ENCODE measurements at regions not wholly inside any gene's neighbourhood (a gene's known extent, or its start where the extent isn't known, plus 50 kb on each side); places are given as distances from the start of the nearest gene placed in this dataset.

GRCh38 chr12:43004908-43005307 lies 415.4 kb upstream of the PRICKLE1 start:
- no peak overlapping the region for H2BK120ac ChIP-seq (ENCODE audit: low read depth, low read length, poor library complexity, severe bottlenecking)
- H3K4me2 ChIP-seq (ENCODE audit: insufficient read depth, insufficient read length, low read length), result peak overlapping the region; percentile 8

More at GRCh38 chr12:43004908-43005307, 415.4 kb upstream of the PRICKLE1 start:
- Mint-ChIP-seq H3K36me3 (ENCODE audit: insufficient read depth in 1 of 3, low read depth in 3 of 3) (no peaks in the 10 kb centered on the region), H3K9me3 (no peaks in the 10 kb centered on the region), H3K27ac (peak overlapping the region in 1 of 3 experiments; percentile 60; a peak in 1 of 7 replicates), H3K4me1 (peaks cover 23 to 36% of the 10 kb centered on the region in 2 experiments), H3K27me3 (ENCODE audit: low read depth) (no peaks in the 10 kb centered on the region), H3K4me3 (no peak overlapping the region)
- Histone ChIP-seq H3K23me2 (ENCODE audit: insufficient read length, low read depth, low read length, poor library complexity, severe bottlenecking) (no peaks in the 10 kb centered on the region), H2BK5ac (ENCODE audit: insufficient read length, low read length) (no peak overlapping the region), H2BK20ac (ENCODE audit: low read depth, low read length, poor library complexity, severe bottlenecking) (no peak overlapping the region), H3K27ac (ENCODE audit: insufficient read length, low read depth, low read length) (no peak overlapping the region), H3T11ph (ENCODE audit: low read length) (no peak overlapping the region), H4K91ac (ENCODE audit: insufficient read length, low read depth, low read length) (no peak overlapping the region), H4K8ac (replicated peaks; ENCODE audit: insufficient read length, low read depth, low read length) (no peak overlapping the region), H2BK15ac (ENCODE audit: low read depth, low read length) (no peak overlapping the region), H3K79me1 (ENCODE audit: insufficient read depth, low read depth, low read length, poor library complexity, severe bottlenecking) (no peaks in the 10 kb centered on the region), H3K4ac (ENCODE audit: low read depth, low read length) (no peak overlapping the region), H3K23ac (ENCODE audit: insufficient read length, low read depth, low read length) (no peak overlapping the region), H3K4me1 (ENCODE audit: insufficient read depth, low read length) (no peaks in the 10 kb centered on the region; the same call in 1 of the 2 replicates), H2BK12ac (ENCODE audit: insufficient read length, low read depth, low read length) (no peak overlapping the region), H3K56ac (ENCODE audit: insufficient read length, low read depth, low read length) (no peak overlapping the region), H4K5ac (ENCODE audit: insufficient read length, low read depth, low read length) (no peak overlapping the region), H2AFZ (ENCODE audit: low read length) (no peak overlapping the region), H3K14ac (ENCODE audit: insufficient read depth, low read length) (no peak overlapping the region), H4K20me1 (ENCODE audit: control insufficient read depth, insufficient read depth, insufficient read length) (no peaks in the 10 kb centered on the region), H3K9me3 (ENCODE audit: control insufficient read depth, low read depth, low read length) (no peaks in the 10 kb centered on the region), H3K79me2 (ENCODE audit: insufficient read depth, low read length) (no peaks in the 10 kb centered on the region), H3K9ac (ENCODE audit: extremely low read depth, insufficient read length, low read length) (no peak overlapping the region), H2AK5ac (ENCODE audit: insufficient read length, low read length) (no peak overlapping the region), H3K27me3 (ENCODE audit: insufficient read depth, low read length) (no peaks in the 10 kb centered on the region), H3K18ac (ENCODE audit: insufficient read length, low read depth, low read length) (no peak overlapping the region)
- no peak for DNase-seq
- no peak for TF ChIP-seq CTCF (conservative IDR thresholded peaks at IDR 0.05)
- WGBS (ENCODE audit: extremely low coverage, insufficient read length, low lambda C conversion rate), result no CpG with 5 or more reads among the region's 6 CpGs
